ENCODE measurements at regions not wholly inside any gene's neighbourhood (a gene's known extent, or its start where the extent isn't known, plus 50 kb on each side); places are given as distances from the start of the nearest gene placed in this dataset.

DNA sequence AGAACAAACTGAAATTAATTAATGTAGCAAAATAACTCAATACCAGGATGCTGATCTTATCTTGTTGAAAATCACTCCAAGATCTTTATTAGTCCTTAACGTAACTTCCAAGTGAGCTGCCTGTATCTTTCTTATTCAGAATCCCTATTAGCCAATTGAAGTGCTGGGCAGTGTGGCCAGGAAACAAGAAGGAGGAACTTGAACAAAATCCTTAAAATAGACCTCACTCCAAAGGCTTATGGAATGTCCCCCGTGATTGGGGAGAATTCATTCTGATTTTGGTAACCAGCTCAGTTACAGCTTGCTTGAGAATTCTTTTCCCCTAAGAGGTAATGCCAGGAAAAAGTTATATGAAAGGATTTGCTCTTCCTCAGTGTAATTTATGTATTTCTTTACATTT lies 171.0 kb downstream of the DEPDC1B start:
- no peaks in the 10 kb centered on the region for H3K9me3 Mint-ChIP-seq (ENCODE audit: unreplicated experiment)
- no peaks in the 10 kb centered on the region for H3K27me3 Mint-ChIP-seq (ENCODE audit: unreplicated experiment)
- no peak for DNase-seq
- no peaks in the 10 kb centered on the region for H3K36me3 Mint-ChIP-seq (ENCODE audit: unreplicated experiment)
- H3K4me3 Mint-ChIP-seq (ENCODE audit: unreplicated experiment), result no peak overlapping the region
- no peaks in the 10 kb centered on the region for H3K4me1 Mint-ChIP-seq (ENCODE audit: low read depth, unreplicated experiment)
- no peak for TF ChIP-seq CTCF (IDR thresholded peaks at IDR 0.05; ENCODE audit: partially characterized antibody, unreplicated experiment)
- no peak overlapping the region for H3K27ac Mint-ChIP-seq (ENCODE audit: unreplicated experiment)

- no peaks in the 10 kb centered on the region for H3K4me1 Mint-ChIP-seq (ENCODE audit: low read depth, unreplicated experiment)
- H3K36me3 Mint-ChIP-seq (ENCODE audit: unreplicated experiment), result no peaks in the 10 kb centered on the region
- no peak for TF ChIP-seq CTCF (IDR thresholded peaks at IDR 0.05; ENCODE audit: partially characterized antibody, unreplicated experiment)
Observed at GRCh38 chr5:60527072-60527471, 172.9 kb downstream of the DEPDC1B start.

GRCh38 chr5:60526336-60526875 lies 173.6 kb downstream of the DEPDC1B start:
- H3K9me3 Mint-ChIP-seq (ENCODE audit: unreplicated experiment), result no peaks in the 10 kb centered on the region
- H3K27me3 Mint-ChIP-seq (ENCODE audit: unreplicated experiment), result no peaks in the 10 kb centered on the region
- no peak overlapping the region for H3K27ac Mint-ChIP-seq (ENCODE audit: unreplicated experiment)
- no peak for DNase-seq
- no peak overlapping the region for H3K4me3 Mint-ChIP-seq (ENCODE audit: unreplicated experiment)
- no peaks in the 10 kb centered on the region for H3K4me1 Mint-ChIP-seq (ENCODE audit: low read depth, unreplicated experiment)
- no peak for TF ChIP-seq CTCF (IDR thresholded peaks at IDR 0.05; ENCODE audit: partially characterized antibody, unreplicated experiment)
- no peaks in the 10 kb centered on the region for H3K36me3 Mint-ChIP-seq (ENCODE audit: unreplicated experiment)

More at GRCh38 chr5:60527072-60527471, 172.9 kb downstream of the DEPDC1B start:
- no peaks in the 10 kb centered on the region for H3K27me3 Mint-ChIP-seq (ENCODE audit: unreplicated experiment)
- H3K27ac Mint-ChIP-seq (ENCODE audit: unreplicated experiment), result no peak overlapping the region
- H3K4me3 Mint-ChIP-seq (ENCODE audit: unreplicated experiment), result no peak overlapping the region
- DNase-seq, result no peak
- H3K9me3 Mint-ChIP-seq (ENCODE audit: unreplicated experiment), result no peaks in the 10 kb centered on the region

DNA sequence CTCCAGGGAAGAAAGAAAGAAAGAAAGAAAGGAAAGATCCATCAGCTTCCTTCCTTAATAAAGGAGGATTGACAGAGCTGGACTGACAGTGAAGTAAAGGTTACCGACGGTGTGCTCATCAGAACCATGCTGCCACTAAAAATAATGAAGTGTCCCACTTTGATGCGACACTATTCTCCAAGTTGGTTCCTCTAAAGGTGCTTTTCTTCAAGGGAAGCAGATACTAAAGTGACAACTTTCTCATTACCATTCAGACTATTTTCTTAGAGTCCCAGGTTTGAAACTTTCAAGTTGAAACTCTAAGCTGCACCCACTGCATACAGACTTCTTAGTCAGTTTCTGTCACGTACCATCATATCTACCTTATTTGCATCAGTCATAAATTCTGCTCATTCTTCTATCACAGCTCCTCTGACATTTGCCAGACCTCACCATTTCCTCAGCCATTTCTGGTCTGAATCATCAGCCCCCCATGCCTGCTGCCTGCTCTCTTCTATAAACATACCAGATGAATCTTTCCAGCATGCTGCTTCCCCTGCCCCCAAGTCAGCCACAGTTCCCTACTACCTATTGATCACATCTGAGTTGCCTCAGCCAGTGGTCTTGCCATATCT lies 177.6 kb downstream of the DEPDC1B start:
- Mint-ChIP-seq H3K27me3 (ENCODE audit: unreplicated experiment) (no peaks in the 10 kb centered on the region), H3K4me1 (ENCODE audit: low read depth, unreplicated experiment) (no peaks in the 10 kb centered on the region), H3K9me3 (ENCODE audit: unreplicated experiment) (no peaks in the 10 kb centered on the region), H3K4me3 (ENCODE audit: unreplicated experiment) (no peak overlapping the region), H3K27ac (ENCODE audit: unreplicated experiment) (no peak overlapping the region), H3K36me3 (ENCODE audit: unreplicated experiment) (no peaks in the 10 kb centered on the region)
- no peak for TF ChIP-seq CTCF (IDR thresholded peaks at IDR 0.05; ENCODE audit: partially characterized antibody, unreplicated experiment)
- no peak for DNase-seq

All from glutamatergic neuron (in vitro differentiated cells).